Endothelial cell of umbilical vein (primary cell): ENCODE measurements at regions not wholly inside any gene's neighbourhood (a gene's known extent, or its start where the extent isn't known, plus 50 kb on each side); places are given as distances from the start of the nearest gene placed in this dataset.

ENCODE experiments used
- BruUV-seq: library from RNA; stranded (reverse); fragments of 400-500 nt; replicated peaks from 2 replicates; lab custom pipeline; 2021; lab: Mats Ljungman, UMichigan
- CTCF ChIA-PET: fragments of 300-600, 350-600 bp; sonication (Branson Sonifier 250); formaldehyde crosslinking; loops from one replicate; lab custom pipeline; 2021; ENCODE audit warnings: antibody characterized with exemption, inconsistent platforms; lab: Charles Lee
- POLR2A ChIA-PET: fragments of 300-600, 350-600 bp; sonication (Branson Sonifier 250); formaldehyde crosslinking; loops from one replicate; lab custom pipeline; 2021; ENCODE audit warnings: antibody characterized with exemption, inconsistent platforms; lab: Charles Lee
- DNase-seq: peaks from one replicate; pipeline ENCODE4 v3.0.0-alpha.2; 2011; ENCODE audit warnings: low read depth, low spot score
- FAIRE-seq: peaks from 2 replicates; lab custom pipeline; 2011; peaks lifted over from hg19 to GRCh38; lab: Jason Lieb, UNC
- H2AFZ ChIP-seq: 2 replicates; pipeline ENCODE4 v1.6.0; 2012; ENCODE audit warnings: low read depth, low read length, control low read depth, inconsistent platforms
- H3K27ac ChIP-seq: 2 replicates; pipeline ENCODE4 v1.5.1; 2011; ENCODE audit warnings: low read depth, mild to moderate bottlenecking, control low read depth, low read length, moderate library complexity; ENCODE audit not compliant: insufficient read depth
- H3K27me3 ChIP-seq, 2 experiments: 2 replicates each; pipeline versions ENCODE4 v1.6.0 to v1.6.1; 2011; ENCODE audit warnings: low read length in 2 of 2, mixed read lengths in 1 of 2; ENCODE audit not compliant: control insufficient read depth in 2 of 2, insufficient read depth in 2 of 2
- H3K36me3 ChIP-seq, 2 experiments: 2 replicates in 1 of 2; 3 replicates in 1 of 2; pipeline ENCODE4 v1.5.1; 2011; ENCODE audit warnings: low read length in 2 of 2, mild to moderate bottlenecking in 1 of 2, moderate library complexity in 1 of 2; ENCODE audit not compliant: control insufficient read depth in 2 of 2, insufficient read depth in 2 of 2; ENCODE audit errors: extremely low read depth in 1 of 2
- H3K4me1 ChIP-seq: 3 replicates; pipeline ENCODE4 v1.5.1; 2011; ENCODE audit warnings: mild to moderate bottlenecking, low read length; ENCODE audit not compliant: control insufficient read depth, insufficient read depth; ENCODE audit errors: extremely low read depth
- H3K4me2 ChIP-seq: 2 replicates; pipeline ENCODE4 v1.6.1; 2011; ENCODE audit warnings: low read length, control low read depth, mixed read lengths; ENCODE audit not compliant: insufficient read depth
- H3K4me3 ChIP-seq, 3 experiments: fragments of 200-600 bp in 1 of 3; sonication (generic), shearing (Covaris generic) in 1 of 3; replicated peaks in 1 of 3; 2 replicates each; pipeline ENCODE4 v1.5.1; 2011 to 2016; ENCODE audit warnings: control low read depth in 3 of 3, low read length in 3 of 3, mild to moderate bottlenecking in 2 of 3, inconsistent platforms in 1 of 3, low read depth in 1 of 3, moderate library complexity in 1 of 3; ENCODE audit not compliant: insufficient read depth in 1 of 3
- H3K79me2 ChIP-seq: 2 replicates; pipeline ENCODE4 v1.6.0; 2012; ENCODE audit warnings: low read length, inconsistent platforms; ENCODE audit not compliant: control insufficient read depth, insufficient read depth
- H3K9ac ChIP-seq: replicated peaks from 2 replicates; pipeline ENCODE3; 2011; ENCODE audit warnings: low read length, control low read depth; ENCODE audit not compliant: insufficient read depth; ENCODE audit errors: extremely low read depth
- H3K9me1 ChIP-seq: replicated peaks from 3 replicates; pipeline ENCODE4 v1.6.0; 2011; ENCODE audit warnings: mild to moderate bottlenecking, low read length; ENCODE audit not compliant: control insufficient read depth, insufficient read depth; ENCODE audit errors: extremely low read depth
- H3K9me3 ChIP-seq: replicated peaks from 2 replicates; pipeline ENCODE4 v1.5.1; 2012; ENCODE audit warnings: low read length, inconsistent platforms; ENCODE audit not compliant: control insufficient read depth, insufficient read depth
- H4K20me1 ChIP-seq: replicated peaks from 2 replicates; pipeline ENCODE3; 2011; ENCODE audit warnings: mild to moderate bottlenecking, low read length; ENCODE audit not compliant: control insufficient read depth, insufficient read depth; ENCODE audit errors: extremely low read depth
- EZH2 ChIP-seq: IDR thresholded peaks from 2 replicates; pipeline ENCODE4 v1.6.1; 2012; ENCODE audit warnings: borderline replicate concordance, low read depth, mild to moderate bottlenecking, moderate library complexity, low read length, inconsistent platforms; ENCODE audit not compliant: severe bottlenecking
- GATA2 ChIP-seq: IDR thresholded peaks from 2 replicates; pipeline ENCODE4 v1.7.0; 2011; ENCODE audit warnings: low read depth, mild to moderate bottlenecking, moderate library complexity, mixed read lengths, low read length; ENCODE audit not compliant: insufficient read length, insufficient read depth
- JUN ChIP-seq: IDR thresholded peaks from 2 replicates; pipeline ENCODE4 v1.6.1; 2011; ENCODE audit warnings: borderline replicate concordance, low read depth; ENCODE audit not compliant: insufficient read length, insufficient read depth
- MYC ChIP-seq: IDR thresholded peaks from one replicate; pipeline ENCODE4 v1.6.1; 2011; ENCODE audit warnings: mild to moderate bottlenecking, low read depth, low read length
- dilution Hi-C: fragments of 300-500 bp; cut with MboI; formaldehyde crosslinking; loops from one replicate; pipeline ENCODE4 v1.15.0; 2019; ENCODE audit warnings: low sequenced_read_pairs; ENCODE audit not compliant: extremely low pct_ligation_motif_present
- intact Hi-C: fragments of 100-400 bp; cut with micrococcal nuclease; formaldehyde crosslinking; loops from one replicate; pipeline ENCODE4 v1.10.0; 2022
- TF ChIP-seq, protein P1 (sequence below): IDR thresholded peaks from 2 replicates; pipeline ENCODE4 v1.6.1; 2011; ENCODE audit not compliant: insufficient read depth, insufficient read length
- TF ChIP-seq, protein P2 (sequence below), 2 donors: IDR thresholded peaks; 1 replicate in 1 of 2; 2 replicates in 1 of 2; pipeline ENCODE4 v1.5.1; 2011; ENCODE audit warnings: low read length in 2 of 2, mild to moderate bottlenecking in 2 of 2, moderate library complexity in 2 of 2, control low read depth in 1 of 2, inconsistent platforms in 1 of 2, low read depth in 1 of 2; ENCODE audit not compliant: insufficient read depth in 1 of 2; ENCODE audit errors: extremely low read depth in 1 of 2

DNA sequence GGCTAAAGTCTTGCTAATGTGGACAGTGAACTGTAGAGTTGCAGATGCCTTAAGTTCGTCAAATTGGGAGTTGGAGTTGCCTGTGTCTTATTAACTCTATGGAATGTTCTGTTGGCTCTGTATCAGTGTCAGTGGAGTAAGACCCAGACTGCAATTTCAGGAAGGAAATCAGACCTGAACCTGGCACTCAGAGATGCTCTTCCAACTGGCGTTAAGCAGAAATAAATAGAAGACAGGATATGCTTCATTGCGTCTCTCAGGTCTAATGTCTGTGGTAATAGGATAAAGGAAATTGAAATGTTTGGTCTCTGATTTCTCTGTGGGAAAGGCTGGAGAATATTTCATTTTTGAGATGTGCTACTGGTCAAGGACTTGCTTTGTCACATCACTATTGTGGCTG is 846.7 kb upstream of the ID2 start:
- no peak overlapping the region for H3K4me2 ChIP-seq

More for the DNA sequence above, 846.7 kb upstream of the ID2 start:
- no peaks in the 10 kb centered on the region for H3K4me1 ChIP-seq
- no peak overlapping the region for H3K9ac ChIP-seq
- H4K20me1 ChIP-seq: no peaks in the 10 kb centered on the region
- ChIA-PET CTCF (no interaction called here), POLR2A (no interaction called here)
- H3K36me3 ChIP-seq: no peaks in the 10 kb centered on the region
- dilution Hi-C loops: no loop called here
- BruUV-seq: no TSS peak
- intact Hi-C loops: no loop called here
- FAIRE-seq (no peak), DNase-seq (no peak)
- no peaks in the 10 kb centered on the region for H3K9me1 ChIP-seq
- TF ChIP-seq, protein P1, sequence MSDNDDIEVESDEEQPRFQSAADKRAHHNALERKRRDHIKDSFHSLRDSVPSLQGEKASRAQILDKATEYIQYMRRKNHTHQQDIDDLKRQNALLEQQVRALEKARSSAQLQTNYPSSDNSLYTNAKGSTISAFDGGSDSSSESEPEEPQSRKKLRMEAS: no peak
- no peak for TF ChIP-seq EZH2
- TF ChIP-seq, protein P2, sequence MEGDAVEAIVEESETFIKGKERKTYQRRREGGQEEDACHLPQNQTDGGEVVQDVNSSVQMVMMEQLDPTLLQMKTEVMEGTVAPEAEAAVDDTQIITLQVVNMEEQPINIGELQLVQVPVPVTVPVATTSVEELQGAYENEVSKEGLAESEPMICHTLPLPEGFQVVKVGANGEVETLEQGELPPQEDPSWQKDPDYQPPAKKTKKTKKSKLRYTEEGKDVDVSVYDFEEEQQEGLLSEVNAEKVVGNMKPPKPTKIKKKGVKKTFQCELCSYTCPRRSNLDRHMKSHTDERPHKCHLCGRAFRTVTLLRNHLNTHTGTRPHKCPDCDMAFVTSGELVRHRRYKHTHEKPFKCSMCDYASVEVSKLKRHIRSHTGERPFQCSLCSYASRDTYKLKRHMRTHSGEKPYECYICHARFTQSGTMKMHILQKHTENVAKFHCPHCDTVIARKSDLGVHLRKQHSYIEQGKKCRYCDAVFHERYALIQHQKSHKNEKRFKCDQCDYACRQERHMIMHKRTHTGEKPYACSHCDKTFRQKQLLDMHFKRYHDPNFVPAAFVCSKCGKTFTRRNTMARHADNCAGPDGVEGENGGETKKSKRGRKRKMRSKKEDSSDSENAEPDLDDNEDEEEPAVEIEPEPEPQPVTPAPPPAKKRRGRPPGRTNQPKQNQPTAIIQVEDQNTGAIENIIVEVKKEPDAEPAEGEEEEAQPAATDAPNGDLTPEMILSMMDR (IDR thresholded peaks at IDR 0.05; ENCODE audit: extremely low read depth in 1 of 2, insufficient read depth in 1 of 2, low read depth in 1 of 2, low read length in 2 of 2): no peak
- no peak for TF ChIP-seq JUN
- TF ChIP-seq MYC: no peak
- TF ChIP-seq GATA2: no peak
- H2AFZ ChIP-seq: no peak overlapping the region
- no peaks in the 10 kb centered on the region for H3K27me3 ChIP-seq
- peaks cover 3% of the 10 kb centered on the region for H3K9me3 ChIP-seq
- H3K27ac ChIP-seq: no peak overlapping the region
- no peaks in the 10 kb centered on the region for H3K79me2 ChIP-seq
- H3K4me3 ChIP-seq: no peak overlapping the region
